HEK293 (cell line): ENCODE measurements at regions not wholly inside any gene's neighbourhood (a gene's known extent, or its start where the extent isn't known, plus 50 kb on each side); places are given as distances from the start of the nearest gene placed in this dataset.

Experiments
- CTCF ChIP-seq: fragments of 450-650 bp; formaldehyde crosslinking; IDR thresholded peaks from 2 replicates; pipeline ENCODE4 v1.5.1; 2016; ENCODE audit warnings: missing biosample characterization, missing genetic modification characterization
- IKZF3 ChIP-seq: fragments of 450-650 bp; IDR thresholded peaks from 2 replicates; pipeline ENCODE4 v1.5.0; 2018; ENCODE audit warnings: missing biosample characterization, mild to moderate bottlenecking, missing genetic modification characterization, moderate library complexity
- MZF1 ChIP-seq: fragments of 450-650 bp; formaldehyde crosslinking; IDR thresholded peaks from 2 replicates; pipeline ENCODE4 v1.5.1; 2017; ENCODE audit warnings: missing biosample characterization, missing genetic modification characterization, borderline replicate concordance
- TF ChIP-seq, protein P1 (sequence below): fragments of 450-650 bp; formaldehyde crosslinking; IDR thresholded peaks from 2 replicates; pipeline ENCODE4 v1.5.1; 2016; ENCODE audit warnings: missing biosample characterization, missing genetic modification characterization, low read depth

- TF ChIP-seq IKZF3 (tag by site-specific recombination) (no peak), CTCF (tag by site-specific recombination) (no peak), MZF1 (no peak)
- TF ChIP-seq, protein P1, sequence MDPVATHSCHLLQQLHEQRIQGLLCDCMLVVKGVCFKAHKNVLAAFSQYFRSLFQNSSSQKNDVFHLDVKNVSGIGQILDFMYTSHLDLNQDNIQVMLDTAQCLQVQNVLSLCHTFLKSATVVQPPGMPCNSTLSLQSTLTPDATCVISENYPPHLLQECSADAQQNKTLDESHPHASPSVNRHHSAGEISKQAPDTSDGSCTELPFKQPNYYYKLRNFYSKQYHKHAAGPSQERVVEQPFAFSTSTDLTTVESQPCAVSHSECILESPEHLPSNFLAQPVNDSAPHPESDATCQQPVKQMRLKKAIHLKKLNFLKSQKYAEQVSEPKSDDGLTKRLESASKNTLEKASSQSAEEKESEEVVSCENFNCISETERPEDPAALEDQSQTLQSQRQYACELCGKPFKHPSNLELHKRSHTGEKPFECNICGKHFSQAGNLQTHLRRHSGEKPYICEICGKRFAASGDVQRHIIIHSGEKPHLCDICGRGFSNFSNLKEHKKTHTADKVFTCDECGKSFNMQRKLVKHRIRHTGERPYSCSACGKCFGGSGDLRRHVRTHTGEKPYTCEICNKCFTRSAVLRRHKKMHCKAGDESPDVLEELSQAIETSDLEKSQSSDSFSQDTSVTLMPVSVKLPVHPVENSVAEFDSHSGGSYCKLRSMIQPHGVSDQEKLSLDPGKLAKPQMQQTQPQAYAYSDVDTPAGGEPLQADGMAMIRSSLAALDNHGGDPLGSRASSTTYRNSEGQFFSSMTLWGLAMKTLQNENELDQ (tag by site-specific recombination), result no peak
Observed at GRCh38 chr21:41673596-41674335, 93.1 kb downstream of the RIPK4 start.
